HepG2 (cell line): ENCODE measurements at regions not wholly inside any gene's neighbourhood (a gene's known extent, or its start where the extent isn't known, plus 50 kb on each side); places are given as distances from the start of the nearest gene placed in this dataset.

Source experiments
- ATAC-seq: fragments of 200-7000 bp; cut with Tn5 transposase; 3 replicates; pipeline ENCODE4 v1.9.1; 2020; ENCODE audit warnings: mild to moderate bottlenecking, moderate library complexity
- BruUV-seq: library from RNA; stranded (reverse); fragments of 400-500 nt; replicated peaks from 2 replicates; lab custom pipeline; 2021; lab: Mats Ljungman, UMichigan
- CTCF ChIA-PET: fragments of 300-600 bp; formaldehyde crosslinking; extraction: SDS; loops from one replicate; lab custom pipeline; 2021; ENCODE audit warnings: low total read pairs, inconsistent platforms, low intra/inter-chr PET ratio; lab: Yijun Ruan, JAX
- POLR2A ChIA-PET: fragments of 350-600 bp; sonication (Branson Sonifier 250); formaldehyde crosslinking; loops from one replicate; lab custom pipeline; 2020; ENCODE audit warnings: antibody characterized with exemption, inconsistent platforms; lab: Yijun Ruan, JAX
- DNase-seq: peaks from one replicate; pipeline ENCODE4 v3.0.0-alpha.2; 2015; ENCODE audit warnings: low spot score
- FAIRE-seq: peaks from 3 replicates; lab custom pipeline; 2011; peaks lifted over from hg19 to GRCh38; lab: Jason Lieb, UNC
- H2AFZ ChIP-seq: one replicate; pipeline ENCODE4 v1.6.1; 2011; ENCODE audit warnings: low read length, inconsistent platforms
- H3K27ac ChIP-seq: fragments of 300-600 bp; 3 replicates; pipeline ENCODE4 v1.8.0; 2011; ENCODE audit warnings: mixed run types, mild to moderate bottlenecking, mixed read lengths, low read length, inconsistent platforms; ENCODE audit not compliant: insufficient read depth; ENCODE audit errors: extremely low read length
- H3K27me3 ChIP-seq, 2 experiments: fragments of 200-600 bp in 1 of 2; 2 replicates in 1 of 2; 3 replicates in 1 of 2; pipeline versions ENCODE4 v1.6.0 to v1.8.0; 2011; ENCODE audit warnings: low read length in 2 of 2, mild to moderate bottlenecking in 2 of 2, moderate library complexity in 2 of 2, inconsistent platforms in 1 of 2; ENCODE audit not compliant: insufficient read depth in 2 of 2, control insufficient read depth in 1 of 2
- H3K36me3 ChIP-seq, 2 experiments: fragments of 200-600 bp in 1 of 2; replicated peaks in 1 of 2; 2 replicates in 1 of 2; 3 replicates in 1 of 2; pipeline versions ENCODE4 v1.5.1 to v1.8.0; 2011; ENCODE audit warnings: low read length in 2 of 2, inconsistent platforms in 1 of 2; ENCODE audit not compliant: insufficient read depth in 2 of 2, control insufficient read depth in 1 of 2
- H3K4me1 ChIP-seq: 2 replicates; pipeline ENCODE4 v1.5.1; 2012; ENCODE audit warnings: low read length, inconsistent platforms; ENCODE audit not compliant: insufficient read depth
- H3K4me2 ChIP-seq: 2 replicates; pipeline ENCODE4 v1.6.0; 2011; ENCODE audit warnings: low read depth, low read length, inconsistent platforms
- H3K4me3 ChIP-seq, 3 experiments: fragments of 200-600 bp in 1 of 3; sonication (generic), shearing (Covaris generic) in 1 of 3; replicated peaks in 1 of 3; 2 replicates each; pipeline ENCODE4 v1.5.1; 2011 to 2016; ENCODE audit warnings: low read length in 3 of 3, inconsistent platforms in 2 of 3, low read depth in 2 of 3, mild to moderate bottlenecking in 2 of 3, control low read depth in 1 of 3, mixed read lengths in 1 of 3; ENCODE audit not compliant: insufficient read depth in 1 of 3
- H3K79me2 ChIP-seq: one replicate; pipeline ENCODE4 v1.6.1; 2011; ENCODE audit warnings: low read length, inconsistent platforms; ENCODE audit not compliant: insufficient read depth
- H3K9ac ChIP-seq: 2 replicates; pipeline ENCODE4 v1.6.0; 2011; ENCODE audit warnings: mild to moderate bottlenecking, low read depth, low read length, inconsistent platforms; ENCODE audit not compliant: insufficient read depth
- H3K9me3 ChIP-seq: 2 replicates; pipeline ENCODE4 v1.5.1; 2012; ENCODE audit warnings: mild to moderate bottlenecking, low read length
- H4K20me1 ChIP-seq: 2 replicates; pipeline ENCODE4 v1.6.0; 2011; ENCODE audit warnings: inconsistent platforms, mild to moderate bottlenecking, low read length, moderate library complexity; ENCODE audit not compliant: insufficient read depth
- ARHGAP35 ChIP-seq: sonication (generic); formaldehyde crosslinking; IDR thresholded peaks from 2 replicates; pipeline ENCODE4 v1.9.0; 2022; ENCODE audit warnings: mild to moderate bottlenecking, inconsistent platforms, moderate library complexity, missing genetic modification reagents, borderline replicate concordance
- ATF7 ChIP-seq, 2 experiments: fragments of 450-650 bp in 1 of 2; sonication (generic) in 1 of 2; formaldehyde crosslinking in 1 of 2; IDR thresholded peaks; 2 replicates each; pipeline versions ENCODE4 v1.4.0 to v1.6.1; 2016 to 2020; ENCODE audit warnings: antibody characterized with exemption in 1 of 2, mild to moderate bottlenecking in 1 of 2, missing genetic modification reagents in 1 of 2
- BCLAF1 ChIP-seq: fragments of 450-650 bp; IDR thresholded peaks from 2 replicates; pipeline ENCODE4 v1.6.1; 2017; ENCODE audit warnings: mild to moderate bottlenecking
- EED ChIP-seq: sonication (generic); formaldehyde crosslinking; IDR thresholded peaks from 2 replicates; pipeline ENCODE4 v1.5.0; 2020; ENCODE audit warnings: mild to moderate bottlenecking, missing genetic modification reagents
- ETV5 ChIP-seq: IDR thresholded peaks from 2 replicates; pipeline ENCODE4 v1.6.1; 2018; ENCODE audit warnings: missing biosample characterization, missing genetic modification reagents, inconsistent platforms, borderline replicate concordance
- FOXC1 ChIP-seq: sonication (generic); formaldehyde crosslinking; IDR thresholded peaks from 2 replicates; pipeline ENCODE4 v1.8.0; 2022; ENCODE audit warnings: mild to moderate bottlenecking, missing genetic modification reagents, borderline replicate concordance
- GABPA ChIP-seq, 2 experiments: IDR thresholded peaks; 2 replicates each; pipeline ENCODE4 v1.6.1; 2011 to 2016; ENCODE audit warnings: low read depth in 2 of 2, low read length in 1 of 2, missing biosample characterization in 1 of 2, missing genetic modification characterization in 1 of 2
- KAT8 ChIP-seq: IDR thresholded peaks from 2 replicates; pipeline ENCODE4 v1.6.1; 2016; ENCODE audit warnings: missing genetic modification reagents, missing compliant biosample characterization
- NBN ChIP-seq: fragments of 450-650 bp; conservative IDR thresholded peaks from 2 replicates; pipeline ENCODE4 v1.6.1; 2017
- NKX3-1 ChIP-seq: sonication (generic); formaldehyde crosslinking; IDR thresholded peaks from 2 replicates; pipeline ENCODE4 v1.5.0; 2020; ENCODE audit warnings: missing genetic modification reagents
- RAD21 ChIP-seq: fragments of 450-650 bp; formaldehyde crosslinking; IDR thresholded peaks from 2 replicates; pipeline ENCODE4 v1.5.0; 2020; ENCODE audit warnings: mild to moderate bottlenecking
- SMAD9 ChIP-seq: sonication (generic); formaldehyde crosslinking; IDR thresholded peaks from 2 replicates; pipeline ENCODE4 v1.5.1; 2020; ENCODE audit warnings: mild to moderate bottlenecking, missing genetic modification reagents
- TBL1XR1 ChIP-seq: fragments of 150-350 bp; IDR thresholded peaks from 2 replicates; pipeline ENCODE4 v1.6.1; 2014; ENCODE audit warnings: borderline replicate concordance, low read length; ENCODE audit not compliant: partially characterized antibody
- TBX3 ChIP-seq: fragments of 450-650 bp; IDR thresholded peaks from 2 replicates; pipeline ENCODE4 v1.6.1; 2017; ENCODE audit warnings: antibody characterized with exemption, mild to moderate bottlenecking, inconsistent platforms, borderline replicate concordance
- TFAP4 ChIP-seq: sonication (generic); IDR thresholded peaks from 2 replicates; pipeline ENCODE4 v1.6.1; 2016; ENCODE audit warnings: low read depth, borderline replicate concordance
- ZBTB14 ChIP-seq: sonication (generic); formaldehyde crosslinking; IDR thresholded peaks from 2 replicates; pipeline ENCODE4 v1.4.0; 2020; ENCODE audit warnings: missing genetic modification reagents
- ZNF451 ChIP-seq: sonication (generic); formaldehyde crosslinking; IDR thresholded peaks from 2 replicates; pipeline ENCODE4 v1.5.0; 2020; ENCODE audit warnings: mild to moderate bottlenecking, missing genetic modification reagents
- ZNF558 ChIP-seq: sonication (generic); formaldehyde crosslinking; IDR thresholded peaks from 2 replicates; pipeline ENCODE4 v1.9.0; 2022; ENCODE audit warnings: mild to moderate bottlenecking, missing genetic modification reagents, borderline replicate concordance
- WGBS: methylation state at CpG from one replicate; pipeline ENCODE4 v1.1.6; 2017; ENCODE audit warnings: low lambda C conversion rate; 5-methylcytosine and 5-hydroxymethylcytosine counted together
- in situ Hi-C: cut with HindIII; loops from 2 replicates; pipeline ENCODE4 v1.10.0; 2017; ENCODE audit warnings: low pct_unique_long_range_greater_than_20kb; ENCODE audit not compliant: extremely low pct_ligation_motif_present
- intact Hi-C: fragments of 100-400 bp; cut with micrococcal nuclease; formaldehyde crosslinking; loops from one replicate; pipeline ENCODE4 v1.10.0; 2022; ENCODE audit not compliant: unreplicated experiment

DNA sequence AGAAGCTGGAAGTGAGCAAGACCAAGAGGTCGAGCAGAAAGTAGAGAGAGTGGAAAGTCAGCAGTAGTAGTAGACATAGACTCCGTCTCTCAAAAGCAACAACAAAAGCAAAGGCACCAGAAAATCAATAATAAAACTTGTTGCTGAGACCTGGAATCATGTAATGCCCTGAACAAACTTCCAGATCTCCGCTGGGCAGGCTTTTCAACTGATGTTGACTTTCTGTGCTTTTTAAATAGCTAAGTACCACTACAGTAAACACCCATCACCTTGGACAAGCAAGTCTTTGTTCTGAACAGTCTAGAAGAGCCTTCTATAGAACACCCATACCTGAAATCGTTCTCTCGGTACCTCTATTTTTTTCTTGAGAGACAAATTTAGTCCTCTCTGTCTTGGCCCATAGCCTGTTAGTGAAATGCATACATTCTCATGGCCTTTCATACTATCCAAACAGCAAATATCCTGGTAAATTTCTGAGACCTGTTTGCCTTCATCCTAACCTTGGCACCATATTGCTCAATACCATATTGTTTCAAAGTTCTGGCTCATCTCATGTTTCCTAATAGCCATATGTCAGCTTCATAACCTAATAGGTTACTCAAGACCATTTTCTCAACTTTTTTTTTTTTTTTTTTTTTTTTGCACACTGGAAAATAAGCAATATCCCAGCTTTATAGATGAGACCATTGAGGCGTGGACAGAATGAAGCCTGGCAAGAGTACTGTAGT lies 200.6 kb upstream of the RBPJ start:
- Histone ChIP-seq H3K27ac (peak overlapping the region; percentile 21), H3K9me3 (no peaks in the 10 kb centered on the region), H2AFZ (no peak overlapping the region), H3K27me3 (no peaks in the 10 kb centered on the region; a peak in 1 of 5 replicates), H4K20me1 (no peaks in the 10 kb centered on the region), H3K4me1 (peaks cover 41% of the 10 kb centered on the region), H3K36me3 (no peaks in the 10 kb centered on the region), H3K4me2 (peak overlapping the region; percentile 36), H3K79me2 (no peaks in the 10 kb centered on the region), H3K9ac (no peak overlapping the region), H3K4me3 (no peak overlapping the region)
- ATAC-seq (peak; percentile 93), FAIRE-seq (peak; percentile 61), DNase-seq (peak; percentile 79)
- no TSS peak for BruUV-seq
- POLR2A ChIA-PET, result no interaction called here
- CTCF ChIA-PET, result no interaction called here
- in situ Hi-C loops (no loop called here), intact Hi-C loops (no loop called here)
- 2% methylated on average over 6 of the region's 6 CpGs for WGBS
- TF ChIP-seq TBL1XR1 (no peak), NBN (no peak), ETV5 (CRISPR knock-in tag) (no peak), ZNF451 (CRISPR knock-in tag) (no peak), NKX3-1 (CRISPR knock-in tag) (no peak), TBX3 (no peak), FOXC1 (no peak), ZBTB14 (no peak), KAT8 (CRISPR knock-in tag) (0 out of 2 replicates have a peak, but pooled peaks have one; percentile 12), GABPA (IDR thresholded peaks at IDR 0.05; ENCODE audit: low read depth, low read length) (no peak), GABPA (CRISPR knock-in tag; IDR thresholded peaks at IDR 0.05; ENCODE audit: low read depth) (no peak), BCLAF1 (no peak), SMAD9 (CRISPR knock-in tag) (no peak), ATF7 (IDR thresholded peaks at IDR 0.05) (no peak), ATF7 (CRISPR knock-in tag; IDR thresholded peaks at IDR 0.05) (no peak), ZNF558 (CRISPR knock-in tag) (no peak), TFAP4 (no peak), EED (CRISPR knock-in tag) (no peak), ARHGAP35 (CRISPR knock-in tag) (no peak), RAD21 (CRISPR knock-in tag) (no peak)
